PFSK-1 (cell line): ENCODE measurements at regions not wholly inside any gene's neighbourhood (a gene's known extent, or its start where the extent isn't known, plus 50 kb on each side); places are given as distances from the start of the nearest gene placed in this dataset.

ENCODE experiments used
- FOXP2 ChIP-seq: optimal IDR thresholded peaks from 2 replicates; pipeline ENCODE3; 2011; ENCODE audit warnings: borderline replicate concordance, control low read depth, inconsistent platforms; ENCODE audit not compliant: insufficient read depth; ENCODE audit errors: extremely low read length, extremely low read depth
- POLR2AphosphoS5 ChIP-seq: IDR thresholded peaks from 2 replicates; pipeline ENCODE4 v1.6.1; 2012; ENCODE audit warnings: low read depth, mild to moderate bottlenecking, control low read depth, low read length, moderate library complexity
- SIN3A ChIP-seq: IDR thresholded peaks from 2 replicates; pipeline ENCODE4 v1.6.1; 2012; ENCODE audit warnings: mild to moderate bottlenecking, low read length, moderate library complexity, borderline replicate concordance; ENCODE audit not compliant: insufficient read depth
- TAF1 ChIP-seq: IDR thresholded peaks from 2 replicates; pipeline ENCODE4 v1.6.1; 2012; ENCODE audit warnings: low read length, control low read depth, borderline replicate concordance; ENCODE audit not compliant: insufficient read depth
- TF ChIP-seq, protein P1 (sequence below), 2 experiments: IDR thresholded peaks; 2 replicates each; pipeline versions ENCODE4 v1.6.1 to v1.8.0; 2011 to 2012; ENCODE audit warnings: low read depth in 2 of 2, low read length in 2 of 2, control low read depth in 1 of 2, inconsistent platforms in 1 of 2, mild to moderate bottlenecking in 1 of 2, moderate library complexity in 1 of 2; ENCODE audit not compliant: insufficient read depth in 1 of 2

DNA sequence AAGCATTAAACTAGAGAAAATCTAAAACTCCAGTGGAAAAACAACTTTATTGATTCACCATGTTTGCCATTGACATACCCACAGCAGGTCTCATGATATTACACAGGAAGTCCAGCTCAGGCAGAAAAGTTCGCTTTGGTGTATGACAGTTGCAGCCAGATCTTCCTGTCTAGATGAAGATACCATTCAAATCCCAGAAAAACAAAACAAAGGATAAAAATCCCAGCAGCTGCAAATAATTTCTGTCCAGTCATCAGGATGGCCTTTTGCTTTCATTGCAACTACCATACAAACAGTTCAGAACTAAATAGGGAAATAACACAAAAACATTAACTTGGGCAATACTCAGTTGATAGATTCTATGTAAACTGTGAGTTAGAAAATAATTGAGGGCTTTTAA lies 136.0 kb upstream of the NREP start:
- TF ChIP-seq, protein P1, sequence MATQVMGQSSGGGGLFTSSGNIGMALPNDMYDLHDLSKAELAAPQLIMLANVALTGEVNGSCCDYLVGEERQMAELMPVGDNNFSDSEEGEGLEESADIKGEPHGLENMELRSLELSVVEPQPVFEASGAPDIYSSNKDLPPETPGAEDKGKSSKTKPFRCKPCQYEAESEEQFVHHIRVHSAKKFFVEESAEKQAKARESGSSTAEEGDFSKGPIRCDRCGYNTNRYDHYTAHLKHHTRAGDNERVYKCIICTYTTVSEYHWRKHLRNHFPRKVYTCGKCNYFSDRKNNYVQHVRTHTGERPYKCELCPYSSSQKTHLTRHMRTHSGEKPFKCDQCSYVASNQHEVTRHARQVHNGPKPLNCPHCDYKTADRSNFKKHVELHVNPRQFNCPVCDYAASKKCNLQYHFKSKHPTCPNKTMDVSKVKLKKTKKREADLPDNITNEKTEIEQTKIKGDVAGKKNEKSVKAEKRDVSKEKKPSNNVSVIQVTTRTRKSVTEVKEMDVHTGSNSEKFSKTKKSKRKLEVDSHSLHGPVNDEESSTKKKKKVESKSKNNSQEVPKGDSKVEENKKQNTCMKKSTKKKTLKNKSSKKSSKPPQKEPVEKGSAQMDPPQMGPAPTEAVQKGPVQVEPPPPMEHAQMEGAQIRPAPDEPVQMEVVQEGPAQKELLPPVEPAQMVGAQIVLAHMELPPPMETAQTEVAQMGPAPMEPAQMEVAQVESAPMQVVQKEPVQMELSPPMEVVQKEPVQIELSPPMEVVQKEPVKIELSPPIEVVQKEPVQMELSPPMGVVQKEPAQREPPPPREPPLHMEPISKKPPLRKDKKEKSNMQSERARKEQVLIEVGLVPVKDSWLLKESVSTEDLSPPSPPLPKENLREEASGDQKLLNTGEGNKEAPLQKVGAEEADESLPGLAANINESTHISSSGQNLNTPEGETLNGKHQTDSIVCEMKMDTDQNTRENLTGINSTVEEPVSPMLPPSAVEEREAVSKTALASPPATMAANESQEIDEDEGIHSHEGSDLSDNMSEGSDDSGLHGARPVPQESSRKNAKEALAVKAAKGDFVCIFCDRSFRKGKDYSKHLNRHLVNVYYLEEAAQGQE (IDR thresholded peaks at IDR 0.05; ENCODE audit: insufficient read depth in 1 of 2, low read depth in 2 of 2, low read length in 2 of 2) = no peak
- TF ChIP-seq POLR2AphosphoS5 (no peak), SIN3A (no peak), TAF1 (no peak), FOXP2 (no peak)
